HL-60 (cell line): ENCODE measurements at regions not wholly inside any gene's neighbourhood (a gene's known extent, or its start where the extent isn't known, plus 50 kb on each side); places are given as distances from the start of the nearest gene placed in this dataset.
"Not testable (repeated sequence)": the region's sequence is repeated elsewhere in the genome, so short reads cannot be mapped to it uniquely, and the experiment has no call there.

Experiments
- DNase-seq, 2 experiments: peaks; one replicate each; pipeline ENCODE4 v3.0.0-alpha.2; 2010 to 2020; ENCODE audit warnings: low read depth in 1 of 2, low spot score in 1 of 2
- H3K27ac ChIP-seq: fragments of 250-450 bp; sonication (Bioruptor Pico); replicated peaks from 2 replicates; pipeline ENCODE4 v1.5.1; 2020; ENCODE audit warnings: mild to moderate bottlenecking, moderate library complexity
- H3K27me3 ChIP-seq: fragments of 250-450 bp; sonication (Bioruptor Pico); 2 replicates; pipeline ENCODE4 v1.5.1; 2021; ENCODE audit warnings: mild to moderate bottlenecking, moderate library complexity; ENCODE audit not compliant: insufficient read depth, poor library complexity, severe bottlenecking
- H3K4me3 ChIP-seq: replicated peaks from 2 replicates; pipeline ENCODE4 v1.5.1; 2011; ENCODE audit warnings: mild to moderate bottlenecking, control low read depth, low read length; ENCODE audit not compliant: insufficient read depth
- CTCF ChIP-seq: IDR thresholded peaks from one replicate; pipeline ENCODE4 v1.5.1; 2011; ENCODE audit warnings: low read length, control low read depth, inconsistent platforms; ENCODE audit not compliant: insufficient read depth
- GABPA ChIP-seq: IDR thresholded peaks from 2 replicates; pipeline ENCODE4 v1.6.1; 2012; ENCODE audit warnings: low read depth
- POLR2AphosphoS5 ChIP-seq: IDR thresholded peaks from 2 replicates; pipeline ENCODE4 v1.6.1; 2012; ENCODE audit warnings: low read depth
- REST ChIP-seq: IDR thresholded peaks from 2 replicates; pipeline ENCODE4 v1.6.1; 2012; ENCODE audit warnings: low read depth; ENCODE audit not compliant: insufficient replicate concordance
- SPI1 ChIP-seq: IDR thresholded peaks from 2 replicates; pipeline ENCODE4 v1.6.1; 2012; ENCODE audit warnings: low read depth, mild to moderate bottlenecking, borderline replicate concordance

GRCh38 chr1:186255266-186255665, 119.8 kb downstream of the TPR start:
- no peak overlapping the region for H3K4me3 ChIP-seq
- no peaks in the 10 kb centered on the region for H3K27me3 ChIP-seq
- TF ChIP-seq SPI1 (no peak), REST (no peak), POLR2AphosphoS5 (no peak), GABPA (no peak), CTCF (no peak)
- no peak for DNase-seq
- H3K27ac ChIP-seq: no peak overlapping the region

- H3K4me3 ChIP-seq: no peak overlapping the region
- no peak for DNase-seq
- TF ChIP-seq GABPA: no peak
- no peak for TF ChIP-seq REST
- no peak for TF ChIP-seq SPI1
- TF ChIP-seq POLR2AphosphoS5: no peak
- TF ChIP-seq CTCF: no peak
- H3K27me3 ChIP-seq: no peaks in the 10 kb centered on the region
- H3K27ac ChIP-seq: no peak overlapping the region
These were observed 124.5 kb downstream of the TPR start for GRCh38 chr1:186250529-186250928.

GRCh38 chr1:186248608-186249007, 126.4 kb downstream of the TPR start:
- not testable (repeated sequence) for H3K27ac ChIP-seq, DNase-seq, H3K4me3 ChIP-seq, H3K27me3 ChIP-seq

- Histone ChIP-seq H3K27me3 (no peaks in the 10 kb centered on the region), H3K27ac (no peak overlapping the region), H3K4me3 (no peak overlapping the region)
- DNase-seq: peak in 1 of 2 experiments; percentile 12
- peak; percentile 1 for TF ChIP-seq CTCF
- TF ChIP-seq POLR2AphosphoS5: no peak
These were observed 130.2 kb downstream of the TPR start for GRCh38 chr1:186244825-186245224.
